DOHH2 (cell line): ENCODE measurements at regions not wholly inside any gene's neighbourhood (a gene's known extent, or its start where the extent isn't known, plus 50 kb on each side); places are given as distances from the start of the nearest gene placed in this dataset.

ENCODE experiments used
- H3F3A ChIP-seq: fragments of 200-600 bp; sonication (generic), shearing (Covaris generic); 2 replicates; pipeline ENCODE4 v1.6.0; 2016; ENCODE audit warnings: antibody characterized with exemption, mild to moderate bottlenecking; ENCODE audit not compliant: control insufficient read depth, insufficient read depth
- H3K27ac ChIP-seq: fragments of 200-600 bp; sonication (generic); 2 replicates; pipeline ENCODE4 v1.5.1; 2014; ENCODE audit warnings: low read depth, mild to moderate bottlenecking, low read length, moderate library complexity
- H3K27me3 ChIP-seq: fragments of 200-600 bp; sonication (generic); 2 replicates; pipeline ENCODE4 v1.6.1; 2014; ENCODE audit warnings: mild to moderate bottlenecking, low read length, mixed read lengths; ENCODE audit not compliant: control insufficient read depth
- H3K36me3 ChIP-seq: fragments of 200-600 bp; sonication (generic); 2 replicates; pipeline ENCODE4 v1.6.1; 2014; ENCODE audit warnings: mild to moderate bottlenecking, low read length, moderate library complexity, mixed read lengths; ENCODE audit not compliant: control insufficient read depth
- H3K4me1 ChIP-seq: fragments of 200-600 bp; sonication (generic); 2 replicates; pipeline ENCODE4 v1.6.1; 2014; ENCODE audit warnings: mild to moderate bottlenecking, low read length, mixed read lengths; ENCODE audit not compliant: control insufficient read depth
- H3K4me2 ChIP-seq: fragments of 200-600 bp; sonication (generic); 2 replicates; pipeline ENCODE4 v1.6.0; 2014; ENCODE audit warnings: mild to moderate bottlenecking, low read length, moderate library complexity
- H3K4me3 ChIP-seq: fragments of 200-600 bp; sonication (generic); 2 replicates; pipeline ENCODE4 v1.5.1; 2014; ENCODE audit warnings: mild to moderate bottlenecking, low read length, mixed read lengths
- H3K79me2 ChIP-seq: fragments of 200-600 bp; sonication (generic); 2 replicates; pipeline ENCODE4 v1.6.1; 2014; ENCODE audit warnings: mild to moderate bottlenecking, low read length, mixed read lengths; ENCODE audit not compliant: control insufficient read depth
- H3K9me2 ChIP-seq: fragments of 200-600 bp; sonication (generic); replicated peaks from 2 replicates; pipeline ENCODE4 v1.6.1; 2014; ENCODE audit warnings: mild to moderate bottlenecking, low read length, mixed read lengths; ENCODE audit not compliant: control insufficient read depth
- H3K9me3 ChIP-seq: fragments of 200-600 bp; sonication (generic); 2 replicates; pipeline ENCODE4 v1.6.1; 2014; ENCODE audit warnings: antibody characterized with exemption, low read length, mixed read lengths; ENCODE audit not compliant: control insufficient read depth, insufficient read depth
- H4K20me1 ChIP-seq: fragments of 200-600 bp; sonication (generic); 2 replicates; pipeline ENCODE4 v1.6.0; 2014; ENCODE audit warnings: low read depth, mild to moderate bottlenecking, antibody characterized with exemption, low read length, moderate library complexity; ENCODE audit not compliant: control insufficient read depth, insufficient read depth
- EZH2phosphoT487 ChIP-seq: fragments of 200-600 bp; sonication (generic); IDR thresholded peaks from 2 replicates; pipeline ENCODE4 v1.6.1; 2017; ENCODE audit warnings: borderline replicate concordance, mild to moderate bottlenecking, antibody characterized with exemption, low read length, moderate library complexity, mixed read lengths
- TF ChIP-seq, protein P1 (sequence below): fragments of 200-600 bp; sonication (generic); IDR thresholded peaks from one replicate; pipeline ENCODE4 v1.5.1; 2014; ENCODE audit warnings: antibody characterized with exemption, mild to moderate bottlenecking, low read depth, low read length; ENCODE audit not compliant: poor library complexity, severe bottlenecking

DNA sequence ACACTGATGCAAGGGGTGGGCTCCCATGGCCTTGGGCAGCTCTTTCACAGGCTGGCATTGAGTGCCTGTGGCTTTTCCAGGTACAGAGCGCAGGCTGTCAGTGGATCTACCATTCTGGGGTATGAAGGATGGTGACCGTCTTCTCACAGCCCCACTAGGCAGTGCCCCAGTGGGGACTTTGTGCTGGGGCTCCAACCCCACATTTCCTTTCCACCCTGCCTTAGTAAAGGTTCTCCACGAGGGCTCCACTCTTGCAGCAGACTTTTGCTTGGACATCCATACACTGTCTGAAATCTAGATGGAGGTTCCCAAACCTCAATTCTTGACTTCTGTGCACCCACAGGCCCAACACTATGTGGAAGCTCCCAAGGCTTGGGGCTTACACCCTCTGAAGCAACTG, 107.9 kb upstream of the ECI2 start:
- no peak overlapping the region for H3K27ac ChIP-seq
- TF ChIP-seq, protein P1, sequence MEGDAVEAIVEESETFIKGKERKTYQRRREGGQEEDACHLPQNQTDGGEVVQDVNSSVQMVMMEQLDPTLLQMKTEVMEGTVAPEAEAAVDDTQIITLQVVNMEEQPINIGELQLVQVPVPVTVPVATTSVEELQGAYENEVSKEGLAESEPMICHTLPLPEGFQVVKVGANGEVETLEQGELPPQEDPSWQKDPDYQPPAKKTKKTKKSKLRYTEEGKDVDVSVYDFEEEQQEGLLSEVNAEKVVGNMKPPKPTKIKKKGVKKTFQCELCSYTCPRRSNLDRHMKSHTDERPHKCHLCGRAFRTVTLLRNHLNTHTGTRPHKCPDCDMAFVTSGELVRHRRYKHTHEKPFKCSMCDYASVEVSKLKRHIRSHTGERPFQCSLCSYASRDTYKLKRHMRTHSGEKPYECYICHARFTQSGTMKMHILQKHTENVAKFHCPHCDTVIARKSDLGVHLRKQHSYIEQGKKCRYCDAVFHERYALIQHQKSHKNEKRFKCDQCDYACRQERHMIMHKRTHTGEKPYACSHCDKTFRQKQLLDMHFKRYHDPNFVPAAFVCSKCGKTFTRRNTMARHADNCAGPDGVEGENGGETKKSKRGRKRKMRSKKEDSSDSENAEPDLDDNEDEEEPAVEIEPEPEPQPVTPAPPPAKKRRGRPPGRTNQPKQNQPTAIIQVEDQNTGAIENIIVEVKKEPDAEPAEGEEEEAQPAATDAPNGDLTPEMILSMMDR, result no peak
- TF ChIP-seq EZH2phosphoT487, result no peak
- peaks cover 10% of the 10 kb centered on the region; the same call in 1 of the 2 replicates for H3K9me3 ChIP-seq
- no peaks in the 10 kb centered on the region for H3F3A ChIP-seq
- H3K27me3 ChIP-seq, result no peaks in the 10 kb centered on the region
- no peaks in the 10 kb centered on the region for H3K36me3 ChIP-seq
- H3K79me2 ChIP-seq, result no peaks in the 10 kb centered on the region
- no peak overlapping the region for H3K4me2 ChIP-seq
- H4K20me1 ChIP-seq, result no peaks in the 10 kb centered on the region
- H3K4me1 ChIP-seq, result no peaks in the 10 kb centered on the region
- no peaks in the 10 kb centered on the region for H3K9me2 ChIP-seq
- no peak overlapping the region for H3K4me3 ChIP-seq

DNA sequence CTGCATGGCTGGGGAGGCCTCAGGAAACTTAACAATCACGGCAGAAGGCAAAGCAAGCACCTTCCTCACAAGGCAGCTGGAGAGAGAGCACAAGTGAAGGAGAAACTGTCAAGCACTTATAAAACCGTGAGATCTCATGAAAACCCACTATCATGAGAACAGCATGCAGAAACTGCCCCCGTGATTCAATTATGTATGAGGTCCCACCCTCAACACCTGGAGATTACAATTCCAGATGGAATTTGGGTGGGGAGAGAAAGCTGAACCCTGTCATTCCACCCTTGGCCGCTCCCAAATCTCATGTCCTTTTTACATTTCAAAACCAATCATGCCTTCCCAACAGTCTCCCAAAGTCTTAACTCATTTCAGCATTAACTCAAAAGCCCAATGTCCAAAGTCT, 107.2 kb upstream of the ECI2 start:
- H4K20me1 ChIP-seq, result no peaks in the 10 kb centered on the region
- H3K27me3 ChIP-seq, result no peaks in the 10 kb centered on the region
- no peak overlapping the region for H3K4me2 ChIP-seq
- no peak overlapping the region for H3K27ac ChIP-seq
- H3K36me3 ChIP-seq, result no peaks in the 10 kb centered on the region
- no peaks in the 10 kb centered on the region for H3F3A ChIP-seq
- H3K9me3 ChIP-seq, result peaks cover 10% of the 10 kb centered on the region; the same call in 1 of the 2 replicates
- TF ChIP-seq EZH2phosphoT487, result no peak
- TF ChIP-seq, protein P1, result no peak
- no peaks in the 10 kb centered on the region for H3K79me2 ChIP-seq
- no peak overlapping the region for H3K4me3 ChIP-seq
- H3K9me2 ChIP-seq, result no peaks in the 10 kb centered on the region
- H3K4me1 ChIP-seq, result no peaks in the 10 kb centered on the region

DNA sequence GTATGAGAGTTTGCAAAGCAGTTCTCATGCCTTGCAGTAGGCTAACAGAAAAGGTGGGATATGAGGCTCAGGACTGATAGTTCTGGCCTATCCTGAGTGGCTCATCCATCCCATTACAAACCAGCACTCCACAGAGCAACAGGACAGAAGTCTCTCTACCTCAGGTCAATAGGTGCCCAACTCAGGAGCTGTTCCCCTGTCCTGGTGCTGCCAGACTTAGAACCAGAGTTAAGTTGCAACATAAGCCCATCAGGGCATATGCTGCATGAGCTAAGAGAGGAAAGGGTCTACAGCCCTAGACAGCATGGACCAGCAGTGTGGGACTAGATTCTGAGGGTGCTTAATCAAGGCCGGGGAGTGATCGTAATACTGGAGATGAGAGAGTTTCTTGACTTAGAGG, 104.8 kb upstream of the ECI2 start:
- Histone ChIP-seq H3K79me2 (no peaks in the 10 kb centered on the region), H3F3A (no peaks in the 10 kb centered on the region), H3K36me3 (no peaks in the 10 kb centered on the region), H3K27me3 (no peaks in the 10 kb centered on the region), H3K9me2 (no peaks in the 10 kb centered on the region), H3K4me3 (no peak overlapping the region), H3K9me3 (peaks cover 10% of the 10 kb centered on the region; the same call in 1 of the 2 replicates), H3K4me2 (no peak overlapping the region), H3K27ac (no peak overlapping the region), H3K4me1 (no peaks in the 10 kb centered on the region), H4K20me1 (no peaks in the 10 kb centered on the region)
- TF ChIP-seq EZH2phosphoT487, result no peak
- TF ChIP-seq, protein P1, result no peak
